ENCODE measurements at regions not wholly inside any gene's neighbourhood (a gene's known extent, or its start where the extent isn't known, plus 50 kb on each side); places are given as distances from the start of the nearest gene placed in this dataset.

DNA sequence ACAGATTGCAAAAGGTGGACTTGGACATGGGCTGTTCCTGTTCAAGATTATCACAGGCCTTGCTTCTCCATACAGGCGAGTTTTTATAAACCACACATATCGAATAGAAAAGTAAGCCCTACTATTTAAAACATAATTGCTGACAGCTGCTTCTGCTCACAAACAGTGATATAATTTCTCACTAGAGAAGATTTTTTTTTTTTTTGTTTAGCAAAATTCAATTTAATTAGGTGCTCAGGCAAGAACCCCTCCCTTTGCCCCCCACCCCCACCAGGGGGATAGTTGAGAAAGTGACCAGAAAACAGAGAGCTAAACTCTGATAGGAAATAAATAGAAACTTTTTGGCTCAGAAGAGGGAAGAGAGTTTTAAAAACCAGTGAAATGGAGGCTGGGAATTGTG, 132.8 kb upstream of the CRY1 start:
- TF ChIP-seq, protein P1, sequence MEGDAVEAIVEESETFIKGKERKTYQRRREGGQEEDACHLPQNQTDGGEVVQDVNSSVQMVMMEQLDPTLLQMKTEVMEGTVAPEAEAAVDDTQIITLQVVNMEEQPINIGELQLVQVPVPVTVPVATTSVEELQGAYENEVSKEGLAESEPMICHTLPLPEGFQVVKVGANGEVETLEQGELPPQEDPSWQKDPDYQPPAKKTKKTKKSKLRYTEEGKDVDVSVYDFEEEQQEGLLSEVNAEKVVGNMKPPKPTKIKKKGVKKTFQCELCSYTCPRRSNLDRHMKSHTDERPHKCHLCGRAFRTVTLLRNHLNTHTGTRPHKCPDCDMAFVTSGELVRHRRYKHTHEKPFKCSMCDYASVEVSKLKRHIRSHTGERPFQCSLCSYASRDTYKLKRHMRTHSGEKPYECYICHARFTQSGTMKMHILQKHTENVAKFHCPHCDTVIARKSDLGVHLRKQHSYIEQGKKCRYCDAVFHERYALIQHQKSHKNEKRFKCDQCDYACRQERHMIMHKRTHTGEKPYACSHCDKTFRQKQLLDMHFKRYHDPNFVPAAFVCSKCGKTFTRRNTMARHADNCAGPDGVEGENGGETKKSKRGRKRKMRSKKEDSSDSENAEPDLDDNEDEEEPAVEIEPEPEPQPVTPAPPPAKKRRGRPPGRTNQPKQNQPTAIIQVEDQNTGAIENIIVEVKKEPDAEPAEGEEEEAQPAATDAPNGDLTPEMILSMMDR (IDR thresholded peaks at IDR 0.05), result no peak
- TF ChIP-seq POLR2A (IDR thresholded peaks at IDR 0.05), result no peak

Data from body of pancreas (tissue), 4 donors.